OCI-LY7 (cell line): ENCODE measurements at regions not wholly inside any gene's neighbourhood (a gene's known extent, or its start where the extent isn't known, plus 50 kb on each side); places are given as distances from the start of the nearest gene placed in this dataset.

ENCODE experiments used
- BruUV-seq: library from RNA; stranded (reverse); fragments of 400-500 nt; replicated peaks from 2 replicates; lab custom pipeline; 2021; lab: Mats Ljungman, UMichigan
- CTCF ChIA-PET: fragments of 300-600 bp; sonication (Branson Sonifier 250); formaldehyde crosslinking; loops from one replicate; lab custom pipeline; 2022; ENCODE audit warnings: antibody characterized with exemption; ENCODE audit not compliant: unreplicated experiment; lab: Charles Lee
- POLR2A ChIA-PET: fragments of 300-600 bp; sonication (Branson Sonifier 250); formaldehyde crosslinking; loops from one replicate; lab custom pipeline; 2022; ENCODE audit warnings: antibody characterized with exemption; lab: Charles Lee
- DNase-seq: peaks from one replicate; pipeline ENCODE4 v3.0.0-alpha.2; 2015; ENCODE audit warnings: low spot score
- H2AFZ ChIP-seq: fragments of 200-600 bp; sonication (generic), shearing (Covaris generic); 2 replicates; pipeline ENCODE4 v1.6.1; 2014; ENCODE audit warnings: mild to moderate bottlenecking, antibody characterized with exemption, low read length, moderate library complexity
- H3K27ac ChIP-seq: fragments of 200-600 bp; sonication (generic); 2 replicates; pipeline ENCODE4 v1.5.1; 2014; ENCODE audit warnings: mixed run types, low read depth, mild to moderate bottlenecking, moderate library complexity, low read length, inconsistent platforms; ENCODE audit not compliant: poor library complexity, severe bottlenecking
- H3K36me3 ChIP-seq: fragments of 200-600 bp; sonication (generic); 2 replicates; pipeline ENCODE4 v1.6.1; 2014; ENCODE audit warnings: mild to moderate bottlenecking, antibody characterized with exemption, low read length, moderate library complexity, mixed read lengths; ENCODE audit not compliant: insufficient read depth
- H3K4me1 ChIP-seq: fragments of 200-600 bp; sonication (generic); 2 replicates; pipeline ENCODE4 v1.5.1; 2014; ENCODE audit warnings: mild to moderate bottlenecking, low read length; ENCODE audit not compliant: insufficient read depth, poor library complexity, severe bottlenecking
- H3K4me2 ChIP-seq: fragments of 200-600 bp; sonication (generic); 2 replicates; pipeline ENCODE4 v1.6.1; 2014; ENCODE audit warnings: mild to moderate bottlenecking, low read length
- H3K4me3 ChIP-seq: fragments of 200-600 bp; sonication (generic); 2 replicates; pipeline ENCODE4 v1.5.1; 2014; ENCODE audit warnings: mild to moderate bottlenecking, low read depth, low read length; ENCODE audit not compliant: poor library complexity, severe bottlenecking
- H3K79me2 ChIP-seq: fragments of 200-600 bp; sonication (generic); 2 replicates; pipeline ENCODE4 v1.6.1; 2016; ENCODE audit warnings: low read depth, mild to moderate bottlenecking, low read length, moderate library complexity, mixed read lengths; ENCODE audit not compliant: insufficient read depth
- H3K9me2 ChIP-seq: fragments of 200-600 bp; sonication (generic); 2 replicates; pipeline ENCODE4 v1.6.1; 2016; ENCODE audit warnings: mild to moderate bottlenecking, low read length, mixed read lengths; ENCODE audit not compliant: insufficient read depth
- H3K9me3 ChIP-seq: fragments of 200-600 bp; sonication (generic); 2 replicates; pipeline ENCODE4 v1.6.1; 2014; ENCODE audit warnings: mild to moderate bottlenecking, mixed run types, low read length, mixed read lengths
- H4K20me1 ChIP-seq: fragments of 200-600 bp; sonication (generic); 2 replicates; pipeline ENCODE4 v1.6.1; 2014; ENCODE audit warnings: mild to moderate bottlenecking, antibody characterized with exemption, low read length, moderate library complexity, mixed read lengths; ENCODE audit not compliant: insufficient read depth
- CTCF ChIP-seq: fragments of 200-600 bp; sonication (generic); conservative IDR thresholded peaks from 2 replicates; pipeline ENCODE4 v1.5.1; 2014; ENCODE audit warnings: mild to moderate bottlenecking, antibody characterized with exemption, low read length, moderate library complexity, mixed read lengths
- EZH2phosphoT487 ChIP-seq: fragments of 200-600 bp; sonication (generic); IDR thresholded peaks from 2 replicates; pipeline ENCODE4 v1.6.1; 2018; ENCODE audit warnings: low read depth, borderline replicate concordance, mild to moderate bottlenecking, mixed run types, antibody characterized with exemption, low read length, moderate library complexity, mixed read lengths
- intact Hi-C: fragments of 100-400 bp; cut with micrococcal nuclease; formaldehyde crosslinking; loops from one replicate; pipeline ENCODE4 v1.10.0; 2022; ENCODE audit not compliant: unreplicated experiment

- Histone ChIP-seq H3K36me3 (no peaks in the 10 kb centered on the region), H2AFZ (no peak overlapping the region), H3K27ac (no peak overlapping the region), H3K79me2 (no peaks in the 10 kb centered on the region), H3K4me3 (no peak overlapping the region), H3K9me3 (no peaks in the 10 kb centered on the region), H3K9me2 (no peaks in the 10 kb centered on the region), H3K4me1 (no peaks in the 10 kb centered on the region), H3K4me2 (no peak overlapping the region), H4K20me1 (no peaks in the 10 kb centered on the region)
- TF ChIP-seq CTCF (no peak), EZH2phosphoT487 (no peak)
- POLR2A ChIA-PET = interaction anchor here (0.6 kb wide), 1 partner anchor 38 kb away, joined by 3 read pairs; no protein-coding TSS in a partner anchor
- DNase-seq = no peak
- BruUV-seq = no TSS peak
- intact Hi-C loops = no loop called here
- CTCF ChIA-PET = no interaction called here
Measured at GRCh38 chrX:7372825-7373525, 225.0 kb upstream of the PUDP start.

GRCh38 chrX:7362111-7362510 lies 214.2 kb upstream of the PUDP start:
- ChIA-PET CTCF (no interaction called here), POLR2A (no interaction called here)
- H3K27ac ChIP-seq = no peak overlapping the region
- H3K4me1 ChIP-seq = no peaks in the 10 kb centered on the region
- DNase-seq = no peak
- H3K79me2 ChIP-seq = no peaks in the 10 kb centered on the region
- H3K4me3 ChIP-seq = no peak overlapping the region
- no peaks in the 10 kb centered on the region for H3K9me2 ChIP-seq
- no peak for TF ChIP-seq EZH2phosphoT487
- TF ChIP-seq CTCF = no peak
- H3K36me3 ChIP-seq = no peaks in the 10 kb centered on the region
- intact Hi-C loops = no loop called here
- no peak overlapping the region for H2AFZ ChIP-seq
- no TSS peak for BruUV-seq
- no peaks in the 10 kb centered on the region for H3K9me3 ChIP-seq
- no peaks in the 10 kb centered on the region for H4K20me1 ChIP-seq
- no peak overlapping the region for H3K4me2 ChIP-seq

- Histone ChIP-seq H3K36me3 (peaks cover 40% of the 10 kb centered on the region), H3K4me2 (no peak overlapping the region), H4K20me1 (no peaks in the 10 kb centered on the region), H3K9me2 (no peaks in the 10 kb centered on the region), H3K79me2 (no peaks in the 10 kb centered on the region), H3K27ac (no peak overlapping the region), H3K4me3 (no peak overlapping the region), H3K9me3 (no peaks in the 10 kb centered on the region), H3K4me1 (no peaks in the 10 kb centered on the region), H2AFZ (no peak overlapping the region)
- intact Hi-C loops = no loop called here
- no TSS peak for BruUV-seq
- CTCF ChIA-PET = no interaction called here
- POLR2A ChIA-PET = no interaction called here
- DNase-seq = no peak
- TF ChIP-seq EZH2phosphoT487 (no peak), CTCF (no peak)
Measured at GRCh38 chrX:7351926-7352325, 204.0 kb upstream of the PUDP start.
